ENCODE measurements at regions not wholly inside any gene's neighbourhood (a gene's known extent, or its start where the extent isn't known, plus 50 kb on each side); places are given as distances from the start of the nearest gene placed in this dataset.

GRCh38 chr6:153720732-153721131 lies 318.3 kb upstream of the OPRM1 start:
- TF ChIP-seq ESRRG (CRISPR knock-in tag; IDR thresholded peaks at IDR 0.05) (no peak), POU6F1 (CRISPR knock-in tag; IDR thresholded peaks at IDR 0.05; ENCODE audit: borderline replicate concordance, low read depth) (no peak), ZNF8 (CRISPR knock-in tag; IDR thresholded peaks at IDR 0.05) (no peak), ARNTL (CRISPR knock-in tag; IDR thresholded peaks at IDR 0.05; ENCODE audit: borderline replicate concordance, low read depth) (no peak)
- no peak for ATAC-seq

- ATAC-seq, result no peak
- no peak for TF ChIP-seq ARNTL (CRISPR knock-in tag; IDR thresholded peaks at IDR 0.05; ENCODE audit: borderline replicate concordance, low read depth)
- no peak for TF ChIP-seq ISL1 (CRISPR knock-in tag; IDR thresholded peaks at IDR 0.05)
- TF ChIP-seq RARB (CRISPR knock-in tag; IDR thresholded peaks at IDR 0.05), result no peak
- no peak for TF ChIP-seq CREB5 (CRISPR knock-in tag; IDR thresholded peaks at IDR 0.05; ENCODE audit: low read depth)
- TF ChIP-seq CSDC2 (CRISPR knock-in tag; IDR thresholded peaks at IDR 0.05), result no peak
- no peak for TF ChIP-seq PATZ1 (CRISPR knock-in tag; IDR thresholded peaks at IDR 0.05; ENCODE audit: borderline replicate concordance)
- TF ChIP-seq CSRNP3 (CRISPR knock-in tag; IDR thresholded peaks at IDR 0.05), result no peak
- TF ChIP-seq TOX (CRISPR knock-in tag; IDR thresholded peaks at IDR 0.05; ENCODE audit: borderline replicate concordance), result no peak
- no peak for TF ChIP-seq ZNF70 (CRISPR knock-in tag; IDR thresholded peaks at IDR 0.05)
- no peak for TF ChIP-seq ZNF8 (CRISPR knock-in tag; IDR thresholded peaks at IDR 0.05)
- TF ChIP-seq BACH2 (CRISPR knock-in tag; IDR thresholded peaks at IDR 0.05; ENCODE audit: borderline replicate concordance), result no peak
Observed at GRCh38 chr6:153705429-153705828, 333.6 kb upstream of the OPRM1 start.

- no peak for TF ChIP-seq ZFP30 (CRISPR knock-in tag; IDR thresholded peaks at IDR 0.05)
- TF ChIP-seq CSDC2 (CRISPR knock-in tag; IDR thresholded peaks at IDR 0.05), result no peak
- no peak for TF ChIP-seq ZNF565 (CRISPR knock-in tag; conservative IDR thresholded peaks at IDR 0.05; ENCODE audit: low read depth)
- no peak for TF ChIP-seq ZNF8 (CRISPR knock-in tag; IDR thresholded peaks at IDR 0.05)
- no peak for TF ChIP-seq ARNTL (CRISPR knock-in tag; IDR thresholded peaks at IDR 0.05; ENCODE audit: borderline replicate concordance, low read depth)
- TF ChIP-seq PATZ1 (CRISPR knock-in tag; IDR thresholded peaks at IDR 0.05; ENCODE audit: borderline replicate concordance), result no peak
- TF ChIP-seq BACH2 (CRISPR knock-in tag; IDR thresholded peaks at IDR 0.05; ENCODE audit: borderline replicate concordance), result no peak
- no peak for TF ChIP-seq TSHZ2 (CRISPR knock-in tag; IDR thresholded peaks at IDR 0.05)
- no peak for TF ChIP-seq CREB5 (CRISPR knock-in tag; IDR thresholded peaks at IDR 0.05; ENCODE audit: low read depth)
- TF ChIP-seq ISL1 (CRISPR knock-in tag; IDR thresholded peaks at IDR 0.05), result no peak
- ATAC-seq, result no peak
Observed at GRCh38 chr6:153702671-153703070, 336.4 kb upstream of the OPRM1 start.
